ENCODE measurements at regions not wholly inside any gene's neighbourhood (a gene's known extent, or its start where the extent isn't known, plus 50 kb on each side); places are given as distances from the start of the nearest gene placed in this dataset.

DNA sequence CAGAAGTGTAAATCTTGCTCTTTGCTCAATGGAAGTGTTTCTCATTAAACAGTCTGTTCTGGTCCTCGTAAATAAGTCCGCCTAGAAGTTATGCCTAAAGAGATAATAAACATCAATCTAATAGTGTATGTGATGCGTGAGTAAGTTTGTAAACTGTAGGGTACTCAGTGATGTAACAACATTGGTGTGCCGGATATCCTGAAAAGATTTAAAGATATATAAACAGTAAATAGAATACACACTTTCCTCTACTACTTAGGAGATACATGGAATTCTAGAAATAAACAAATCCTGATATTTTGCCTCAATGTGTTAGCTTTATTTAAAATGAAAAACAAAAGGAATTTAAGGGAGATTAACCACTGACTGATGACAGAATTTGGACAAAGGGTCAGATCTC lies 123.5 kb downstream of the AHR start:
- TF ChIP-seq, protein P1, sequence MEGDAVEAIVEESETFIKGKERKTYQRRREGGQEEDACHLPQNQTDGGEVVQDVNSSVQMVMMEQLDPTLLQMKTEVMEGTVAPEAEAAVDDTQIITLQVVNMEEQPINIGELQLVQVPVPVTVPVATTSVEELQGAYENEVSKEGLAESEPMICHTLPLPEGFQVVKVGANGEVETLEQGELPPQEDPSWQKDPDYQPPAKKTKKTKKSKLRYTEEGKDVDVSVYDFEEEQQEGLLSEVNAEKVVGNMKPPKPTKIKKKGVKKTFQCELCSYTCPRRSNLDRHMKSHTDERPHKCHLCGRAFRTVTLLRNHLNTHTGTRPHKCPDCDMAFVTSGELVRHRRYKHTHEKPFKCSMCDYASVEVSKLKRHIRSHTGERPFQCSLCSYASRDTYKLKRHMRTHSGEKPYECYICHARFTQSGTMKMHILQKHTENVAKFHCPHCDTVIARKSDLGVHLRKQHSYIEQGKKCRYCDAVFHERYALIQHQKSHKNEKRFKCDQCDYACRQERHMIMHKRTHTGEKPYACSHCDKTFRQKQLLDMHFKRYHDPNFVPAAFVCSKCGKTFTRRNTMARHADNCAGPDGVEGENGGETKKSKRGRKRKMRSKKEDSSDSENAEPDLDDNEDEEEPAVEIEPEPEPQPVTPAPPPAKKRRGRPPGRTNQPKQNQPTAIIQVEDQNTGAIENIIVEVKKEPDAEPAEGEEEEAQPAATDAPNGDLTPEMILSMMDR (IDR thresholded peaks at IDR 0.05; ENCODE audit: low read depth, low read length), result no peak
- H3K4me3 ChIP-seq (ENCODE audit: low read depth, low read length), result no peak overlapping the region
- in situ Hi-C loops (cut with HindIII; ENCODE audit: low sequenced_read_pairs), result no loop called here
- no peak for DNase-seq (ENCODE audit: low read depth, low spot score)

GRCh38 chr7:17422966-17423365 lies 124.5 kb downstream of the AHR start:
- peak; percentile 83 for DNase-seq (ENCODE audit: low read depth, low spot score)
- TF ChIP-seq, protein P1 (IDR thresholded peaks at IDR 0.05; ENCODE audit: low read depth, low read length), result no peak
- no peak overlapping the region for H3K4me3 ChIP-seq (ENCODE audit: low read depth, low read length)
- in situ Hi-C loops (cut with HindIII; ENCODE audit: low sequenced_read_pairs), result no loop called here

- TF ChIP-seq, protein P1 (IDR thresholded peaks at IDR 0.05; ENCODE audit: low read depth, low read length), result no peak
- in situ Hi-C loops (cut with HindIII; ENCODE audit: low sequenced_read_pairs), result no loop called here
- no peak for DNase-seq (ENCODE audit: low read depth, low spot score)
- no peak overlapping the region for H3K4me3 ChIP-seq (ENCODE audit: low read depth, low read length)
Measured at GRCh38 chr7:17427924-17428323, 129.5 kb downstream of the AHR start.

DNA sequence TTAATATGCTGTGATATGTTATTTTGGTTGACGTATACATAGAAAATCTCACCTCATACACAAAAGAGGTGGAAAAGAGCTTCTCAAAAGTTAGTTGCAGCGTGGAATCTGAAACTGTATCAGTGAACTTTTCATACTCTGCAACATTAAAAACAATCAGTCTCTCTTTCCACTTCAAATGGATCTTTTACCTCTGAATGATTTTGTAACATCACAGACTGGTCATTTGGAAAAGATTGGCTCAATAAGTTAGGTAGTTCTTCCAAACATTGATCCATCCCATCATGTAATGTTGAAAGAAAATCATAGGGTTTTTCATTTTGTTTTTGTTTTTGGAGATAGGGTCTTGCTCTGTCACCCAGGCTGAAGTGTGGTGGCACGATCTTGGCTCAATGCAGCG lies 131.1 kb downstream of the AHR start:
- DNase-seq (ENCODE audit: low read depth, low spot score), result no peak
- in situ Hi-C loops (cut with HindIII; ENCODE audit: low sequenced_read_pairs), result no loop called here
- H3K4me3 ChIP-seq (ENCODE audit: low read depth, low read length), result no peak overlapping the region
- TF ChIP-seq, protein P1 (IDR thresholded peaks at IDR 0.05; ENCODE audit: low read depth, low read length), result no peak

GRCh38 chr7:17432793-17433192 lies 134.3 kb downstream of the AHR start:
- DNase-seq (ENCODE audit: low read depth, low spot score), result no peak
- TF ChIP-seq, protein P1 (IDR thresholded peaks at IDR 0.05; ENCODE audit: low read depth, low read length), result no peak
- in situ Hi-C loops (cut with HindIII; ENCODE audit: low sequenced_read_pairs), result no loop called here
- H3K4me3 ChIP-seq (ENCODE audit: low read depth, low read length), result no peak overlapping the region

- in situ Hi-C loops (cut with HindIII; ENCODE audit: low sequenced_read_pairs), result no loop called here
- DNase-seq (ENCODE audit: low read depth, low spot score), result no peak
- TF ChIP-seq, protein P1 (IDR thresholded peaks at IDR 0.05; ENCODE audit: low read depth, low read length), result no peak
Measured at GRCh38 chr7:17434191-17434590, 135.7 kb downstream of the AHR start.

More at GRCh38 chr7:17434191-17434590, 135.7 kb downstream of the AHR start:
- no peak overlapping the region for H3K4me3 ChIP-seq (ENCODE audit: low read depth, low read length)

Data from astrocyte of the spinal cord (primary cell).